IMR-90 (cell line): ENCODE measurements at regions not wholly inside any gene's neighbourhood (a gene's known extent, or its start where the extent isn't known, plus 50 kb on each side); places are given as distances from the start of the nearest gene placed in this dataset.

ENCODE experiments used
- ATAC-seq: fragments of 200-7000 bp; cut with Tn5 transposase; 2 replicates; pipeline ENCODE4 v1.9.1; 2020; ENCODE audit warnings: low read depth, mild to moderate bottlenecking, moderate library complexity
- BruUV-seq: library from RNA; stranded (reverse); fragments of 400-500 nt; replicated peaks from 2 replicates; lab custom pipeline; 2021; lab: Mats Ljungman, UMichigan
- CTCF ChIA-PET: fragments of 300-600 bp; formaldehyde crosslinking; extraction: SDS; loops from one replicate; lab custom pipeline; 2021; ENCODE audit warnings: antibody characterized with exemption; lab: Yijun Ruan, JAX
- POLR2A ChIA-PET: fragments of 300-600 bp; sonication (Branson Sonifier 250); formaldehyde crosslinking; loops from one replicate; lab custom pipeline; 2022; ENCODE audit warnings: antibody characterized with exemption; ENCODE audit not compliant: unreplicated experiment; lab: Charles Lee
- DNase-seq: peaks from one replicate; pipeline ENCODE4 v3.0.0; 2013
- H2AFZ ChIP-seq: replicated peaks from 2 replicates; pipeline ENCODE3; 2013; ENCODE audit warnings: low read length, mild to moderate bottlenecking; ENCODE audit not compliant: poor library complexity
- H2AK5ac ChIP-seq: 2 replicates; pipeline ENCODE4 v1.6.1; 2013; ENCODE audit warnings: low read depth, low read length, inconsistent platforms
- H2AK9ac ChIP-seq: replicated peaks from 2 replicates; pipeline ENCODE3; 2013; ENCODE audit warnings: mild to moderate bottlenecking, low read depth, low read length, moderate library complexity; ENCODE audit not compliant: poor library complexity
- H2BK120ac ChIP-seq: 2 replicates; pipeline ENCODE4 v1.6.1; 2013; ENCODE audit warnings: low read depth, low read length, inconsistent platforms
- H2BK15ac ChIP-seq: 3 replicates; pipeline ENCODE4 v1.6.1; 2013; ENCODE audit warnings: low read depth, low read length, inconsistent platforms
- H2BK20ac ChIP-seq: 2 replicates; pipeline ENCODE4 v1.6.1; 2013; ENCODE audit warnings: low read depth, mild to moderate bottlenecking, inconsistent platforms, low read length, moderate library complexity
- H2BK5ac ChIP-seq: 2 replicates; pipeline ENCODE4 v1.6.1; 2013; ENCODE audit warnings: mild to moderate bottlenecking, low read depth, low read length, inconsistent platforms; ENCODE audit not compliant: poor library complexity, severe bottlenecking
- H3K14ac ChIP-seq: replicated peaks from 2 replicates; pipeline ENCODE4 v1.6.1; 2013; ENCODE audit warnings: low read depth, low read length, inconsistent platforms
- H3K18ac ChIP-seq: 2 replicates; pipeline ENCODE4 v1.6.1; 2013; ENCODE audit warnings: low read depth, low read length, control low read depth
- H3K23ac ChIP-seq: 2 replicates; pipeline ENCODE4 v1.6.1; 2013; ENCODE audit warnings: low read depth, low read length, inconsistent platforms
- H3K27ac ChIP-seq: 2 replicates; pipeline ENCODE4 v1.5.1; 2013; ENCODE audit warnings: mild to moderate bottlenecking, control low read depth, low read length; ENCODE audit not compliant: insufficient read depth
- H3K27me3 ChIP-seq: 2 replicates; pipeline ENCODE4 v1.6.1; 2013; ENCODE audit warnings: low read length; ENCODE audit not compliant: control insufficient read depth, insufficient read depth
- H3K36me3 ChIP-seq: 2 replicates; pipeline ENCODE4 v1.6.1; 2013; ENCODE audit warnings: low read length, mixed read lengths; ENCODE audit not compliant: control insufficient read depth, insufficient read depth
- H3K4ac ChIP-seq: 2 replicates; pipeline ENCODE4 v1.6.1; 2013; ENCODE audit warnings: low read depth, low read length, inconsistent platforms
- H3K4me1 ChIP-seq: 2 replicates; pipeline ENCODE4 v1.6.1; 2013; ENCODE audit warnings: low read length, mixed read lengths; ENCODE audit not compliant: control insufficient read depth, insufficient read depth
- H3K4me2 ChIP-seq: 2 replicates; pipeline ENCODE4 v1.6.1; 2013; ENCODE audit warnings: low read depth, mild to moderate bottlenecking, control low read depth, low read length, moderate library complexity
- H3K4me3 ChIP-seq: 2 replicates; pipeline ENCODE4 v1.5.1; 2013; ENCODE audit warnings: low read depth, mild to moderate bottlenecking, control low read depth, low read length, moderate library complexity; ENCODE audit not compliant: insufficient read depth
- H3K56ac ChIP-seq: 2 replicates; pipeline ENCODE4 v1.6.1; 2013; ENCODE audit warnings: low read length, inconsistent platforms; ENCODE audit not compliant: insufficient read depth; ENCODE audit errors: extremely low read depth
- H3K79me1 ChIP-seq, 2 experiments: 2 replicates each; pipeline ENCODE4 v1.6.1; 2013; ENCODE audit warnings: low read length in 2 of 2, inconsistent platforms in 1 of 2, low read depth in 1 of 2
- H3K9ac ChIP-seq: 2 replicates; pipeline ENCODE4 v1.6.1; 2013; ENCODE audit warnings: low read depth, low read length, control low read depth
- H3K9me1 ChIP-seq: 2 replicates; pipeline ENCODE4 v1.6.1; 2013; ENCODE audit warnings: low read length, inconsistent platforms; ENCODE audit not compliant: insufficient read depth
- H3K9me3 ChIP-seq: 2 replicates; pipeline ENCODE4 v1.6.1; 2013; ENCODE audit warnings: low read length; ENCODE audit not compliant: control insufficient read depth, insufficient read depth
- H4K20me1 ChIP-seq: 2 replicates; pipeline ENCODE4 v1.6.1; 2013; ENCODE audit warnings: low read length, inconsistent platforms; ENCODE audit not compliant: insufficient read depth
- H4K5ac ChIP-seq: 2 replicates; pipeline ENCODE4 v1.6.1; 2013; ENCODE audit warnings: mild to moderate bottlenecking, low read depth, low read length, control low read depth
- H4K8ac ChIP-seq, 2 experiments: 2 replicates each; pipeline ENCODE4 v1.6.1; 2013; ENCODE audit warnings: low read depth in 2 of 2, low read length in 2 of 2, control low read depth in 1 of 2, inconsistent platforms in 1 of 2
- H4K91ac ChIP-seq: 2 replicates; pipeline ENCODE4 v1.6.1; 2013; ENCODE audit warnings: low read depth, low read length, inconsistent platforms; ENCODE audit not compliant: insufficient read depth
- RCOR1 ChIP-seq: IDR thresholded peaks from 2 replicates; pipeline ENCODE4 v1.6.1; 2012; ENCODE audit warnings: mild to moderate bottlenecking, low read length, improper control_type of control experiment; ENCODE audit not compliant: insufficient replicate concordance
- WGBS, 2 experiments: methylation state at CpG; one replicate each; pipeline versions ENCODE4 v1.1.5 to v1.1.7; 2013; ENCODE audit warnings: missing lambda C conversion rate in 2 of 2; ENCODE audit not compliant: insufficient read length in 1 of 2; ENCODE audit errors: extremely low coverage in 2 of 2; 5-methylcytosine and 5-hydroxymethylcytosine counted together
- dilution Hi-C: fragments of 300-500 bp; cut with HindIII; formaldehyde crosslinking; loops from one replicate; pipeline ENCODE4 v1.14.3; 2018; ENCODE audit warnings: low sequenced_read_pairs; ENCODE audit not compliant: unreplicated experiment
- in situ Hi-C: fragments of 300-500 bp; cut with MboI; formaldehyde crosslinking; loops from 3 replicates; pipeline ENCODE4 v1.14.3; 2019; ENCODE audit warnings: low sequenced_read_pairs, inconsistent platforms, mixed read lengths
- intact Hi-C: fragments of 100-400 bp; cut with micrococcal nuclease; formaldehyde crosslinking; loops from 2 replicates; pipeline ENCODE4 v1.10.0; 2022
- TF ChIP-seq, protein P1 (sequence below): conservative IDR thresholded peaks from 2 replicates; pipeline ENCODE4 v1.5.1; 2012; ENCODE audit warnings: mild to moderate bottlenecking, low read depth, low read length, improper control_type of control experiment

DNA sequence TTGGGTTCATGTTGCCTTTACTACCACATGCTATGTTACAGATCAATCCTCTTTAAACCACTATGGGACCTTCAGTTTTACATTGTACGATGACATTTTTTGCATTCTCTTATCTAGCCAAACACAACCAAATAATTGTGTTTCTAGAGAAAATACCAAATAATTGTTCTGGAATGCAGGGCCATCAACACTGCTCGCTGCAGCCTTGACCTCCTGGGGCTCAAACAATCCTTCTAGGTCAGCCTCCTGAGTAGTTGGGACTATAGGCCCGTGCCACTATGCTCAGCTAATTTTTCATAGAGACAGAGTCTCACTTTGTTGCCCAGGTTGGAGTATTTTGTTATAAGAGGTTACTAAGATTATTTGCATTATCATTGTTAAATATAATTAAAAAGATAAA, 237.5 kb upstream of the PMFBP1 start:
- H2BK120ac ChIP-seq = no peak overlapping the region
- WGBS, 2 experiments = no CpG with 5 or more reads among the region's 3 CpGs
- H3K79me1 ChIP-seq = no peaks in the 10 kb centered on the region
- H4K20me1 ChIP-seq = no peaks in the 10 kb centered on the region
- no peak overlapping the region for H2BK15ac ChIP-seq
- H3K14ac ChIP-seq = no peak overlapping the region
- no peak overlapping the region for H3K4me2 ChIP-seq
- no peak overlapping the region for H3K27ac ChIP-seq
- DNase-seq (no peak), ATAC-seq (no peak)
- no peak overlapping the region for H2BK20ac ChIP-seq
- BruUV-seq = no TSS peak
- no peak overlapping the region for H3K4ac ChIP-seq
- H2AK9ac ChIP-seq = no peak overlapping the region
- POLR2A ChIA-PET = no interaction called here
- no peak overlapping the region for H3K23ac ChIP-seq
- H3K36me3 ChIP-seq = no peaks in the 10 kb centered on the region
- H2AK5ac ChIP-seq = no peak overlapping the region
- no peaks in the 10 kb centered on the region for H3K9me1 ChIP-seq
- H4K5ac ChIP-seq = no peak overlapping the region
- in situ Hi-C loops = no loop called here
- no peak overlapping the region for H4K91ac ChIP-seq
- TF ChIP-seq RCOR1 = no peak
- TF ChIP-seq, protein P1, sequence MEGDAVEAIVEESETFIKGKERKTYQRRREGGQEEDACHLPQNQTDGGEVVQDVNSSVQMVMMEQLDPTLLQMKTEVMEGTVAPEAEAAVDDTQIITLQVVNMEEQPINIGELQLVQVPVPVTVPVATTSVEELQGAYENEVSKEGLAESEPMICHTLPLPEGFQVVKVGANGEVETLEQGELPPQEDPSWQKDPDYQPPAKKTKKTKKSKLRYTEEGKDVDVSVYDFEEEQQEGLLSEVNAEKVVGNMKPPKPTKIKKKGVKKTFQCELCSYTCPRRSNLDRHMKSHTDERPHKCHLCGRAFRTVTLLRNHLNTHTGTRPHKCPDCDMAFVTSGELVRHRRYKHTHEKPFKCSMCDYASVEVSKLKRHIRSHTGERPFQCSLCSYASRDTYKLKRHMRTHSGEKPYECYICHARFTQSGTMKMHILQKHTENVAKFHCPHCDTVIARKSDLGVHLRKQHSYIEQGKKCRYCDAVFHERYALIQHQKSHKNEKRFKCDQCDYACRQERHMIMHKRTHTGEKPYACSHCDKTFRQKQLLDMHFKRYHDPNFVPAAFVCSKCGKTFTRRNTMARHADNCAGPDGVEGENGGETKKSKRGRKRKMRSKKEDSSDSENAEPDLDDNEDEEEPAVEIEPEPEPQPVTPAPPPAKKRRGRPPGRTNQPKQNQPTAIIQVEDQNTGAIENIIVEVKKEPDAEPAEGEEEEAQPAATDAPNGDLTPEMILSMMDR = no peak
- no peak overlapping the region for H2BK5ac ChIP-seq
- no peak overlapping the region for H3K18ac ChIP-seq
- no peaks in the 10 kb centered on the region for H3K27me3 ChIP-seq
- H3K9ac ChIP-seq = no peak overlapping the region
- H3K56ac ChIP-seq = no peak overlapping the region
- no peak overlapping the region for H3K4me3 ChIP-seq
- CTCF ChIA-PET = no interaction called here
- no peaks in the 10 kb centered on the region for H3K9me3 ChIP-seq
- no peak overlapping the region for H2AFZ ChIP-seq
- H3K4me1 ChIP-seq = no peaks in the 10 kb centered on the region
- no peak overlapping the region for H4K8ac ChIP-seq
- dilution Hi-C loops = no loop called here
- intact Hi-C loops = loop anchor here (10.0 kb wide), 2 partner anchors 285 to 315 kb away; no protein-coding TSS in a partner anchor
